Kidney (tissue), 13 donors: ENCODE measurements at regions not wholly inside any gene's neighbourhood (a gene's known extent, or its start where the extent isn't known, plus 50 kb on each side); places are given as distances from the start of the nearest gene placed in this dataset.
A peak's percentile ranks its signal among the peaks of the same experiment; 100 is the strongest.

Source experiments
- DNase-seq, 5 donors: peaks; one replicate each; pipeline ENCODE4 v3.0.0-alpha.2; 2013 to 2020
- FAIRE-seq: peaks from 2 replicates; lab custom pipeline; 2012; peaks lifted over from hg19 to GRCh38; lab: Jason Lieb, UNC
- H3K27ac ChIP-seq, 2 donors: one replicate each; pipeline ENCODE4 v1.7.0; 2013; ENCODE audit warnings: low read depth in 2 of 2, low read length in 2 of 2, inconsistent platforms in 1 of 2
- H3K27me3 ChIP-seq: one replicate; pipeline ENCODE4 v1.7.1; 2013; ENCODE audit warnings: low read length, inconsistent platforms; ENCODE audit not compliant: control insufficient read depth, insufficient read depth
- H3K36me3 ChIP-seq, 3 donors: one replicate each; pipeline versions ENCODE4 v1.7.0 to v1.7.1; 2013; ENCODE audit warnings: low read length in 3 of 3, control low read depth in 1 of 3, inconsistent platforms in 1 of 3; ENCODE audit not compliant: insufficient read depth in 3 of 3, control insufficient read depth in 2 of 3
- H3K4me1 ChIP-seq, 3 donors: one replicate each; pipeline versions ENCODE4 v1.7.0 to v1.7.1; 2013; ENCODE audit warnings: low read length in 3 of 3, inconsistent platforms in 1 of 3, low read depth in 1 of 3; ENCODE audit not compliant: control insufficient read depth in 2 of 3, insufficient read depth in 2 of 3
- H3K4me3 ChIP-seq, 3 donors: one replicate each; pipeline versions ENCODE4 v1.7.0 to v1.8.1; 2013; ENCODE audit warnings: low read length in 3 of 3, control low read depth in 1 of 3, inconsistent platforms in 1 of 3
- H3K9ac ChIP-seq, 3 donors: one replicate each; pipeline versions ENCODE4 v1.7.0 to v1.7.1; 2013; ENCODE audit warnings: low read length in 3 of 3, control low read depth in 1 of 3, inconsistent platforms in 1 of 3
- H3K9me3 ChIP-seq, 3 donors: one replicate each; pipeline versions ENCODE4 v1.7.0 to v1.7.1; 2013; ENCODE audit warnings: low read length in 3 of 3, control low read depth in 1 of 3, inconsistent platforms in 1 of 3; ENCODE audit not compliant: control insufficient read depth in 2 of 3, insufficient read depth in 1 of 3
- CTCF ChIP-seq: IDR thresholded peaks from 3 replicates; pipeline ENCODE4 v1.5.1; 2012; ENCODE audit warnings: mild to moderate bottlenecking, moderate library complexity, borderline replicate concordance; ENCODE audit not compliant: insufficient read depth; ENCODE audit errors: extremely low read depth
- intact Hi-C: fragments of 100-400 bp; cut with DNase I; formaldehyde crosslinking; loops from one replicate; pipeline ENCODE4 v1.11.1; 2022
- donor health status: control.
- donor health status: control.
- donor health status: control.
- donor health status: control.
- donor health status: control.
- donor health status: DM: yes; HTN: yes; CAD: no.
- donor health status: Normal renal cell carcinoma (clear cell type).

GRCh38 chr4:65831828-65832227 lies 161.5 kb upstream of the EPHA5 start:
- Histone ChIP-seq H3K9me3 (no peaks in the 10 kb centered on the region), H3K27ac (no peak overlapping the region), H3K4me1 (no peaks in the 10 kb centered on the region), H3K27me3 (no peaks in the 10 kb centered on the region), H3K4me3 (no peak overlapping the region), H3K36me3 (no peaks in the 10 kb centered on the region), H3K9ac (no peak overlapping the region)
- TF ChIP-seq CTCF: no peak
- FAIRE-seq (no peak), DNase-seq (peak in 1 of 5 donors; percentile 0)
- intact Hi-C loops: no loop called here

GRCh38 chr4:65825116-65825753 lies 154.9 kb upstream of the EPHA5 start:
- FAIRE-seq (no peak), DNase-seq (no peak)
- Histone ChIP-seq H3K27me3 (no peaks in the 10 kb centered on the region), H3K36me3 (no peaks in the 10 kb centered on the region), H3K9ac (no peak overlapping the region), H3K4me1 (no peaks in the 10 kb centered on the region), H3K9me3 (no peaks in the 10 kb centered on the region), H3K27ac (no peak overlapping the region), H3K4me3 (no peak overlapping the region)
- intact Hi-C loops: no loop called here
- no peak for TF ChIP-seq CTCF

- intact Hi-C loops: no loop called here
- H3K4me1 ChIP-seq: no peaks in the 10 kb centered on the region
- no peaks in the 10 kb centered on the region for H3K27me3 ChIP-seq
- no peak for DNase-seq
- H3K9ac ChIP-seq: no peak overlapping the region
- H3K4me3 ChIP-seq: no peak overlapping the region
- H3K27ac ChIP-seq: no peak overlapping the region
- no peak for TF ChIP-seq CTCF
- H3K9me3 ChIP-seq: peaks cover 0 to 4% (median 3%) of the 10 kb centered on the region in 3 donors
- no peaks in the 10 kb centered on the region for H3K36me3 ChIP-seq
- FAIRE-seq: no peak
These were observed 148.9 kb upstream of the EPHA5 start for GRCh38 chr4:65819192-65819591.

GRCh38 chr4:65805936-65806335 lies 135.6 kb upstream of the EPHA5 start:
- Histone ChIP-seq H3K36me3 (no peaks in the 10 kb centered on the region), H3K4me3 (no peak overlapping the region), H3K4me1 (no peaks in the 10 kb centered on the region), H3K9ac (no peak overlapping the region), H3K9me3 (peaks cover 0 to 5% (median 0%) of the 10 kb centered on the region in 3 donors), H3K27me3 (no peaks in the 10 kb centered on the region), H3K27ac (no peak overlapping the region)
- intact Hi-C loops: no loop called here
- TF ChIP-seq CTCF: no peak
- DNase-seq: no peak
- no peak for FAIRE-seq
